ENCODE measurements at regions not wholly inside any gene's neighbourhood (a gene's known extent, or its start where the extent isn't known, plus 50 kb on each side); places are given as distances from the start of the nearest gene placed in this dataset.

GRCh38 chr12:13707829-13708228, 273.6 kb downstream of the GRIN2B start:
- Histone ChIP-seq H4K91ac (ENCODE audit: low read depth, low read length) (no peak overlapping the region), H3K9me3 (ENCODE audit: insufficient read depth, low read depth, low read length) (no peaks in the 10 kb centered on the region), H2AFZ (ENCODE audit: insufficient read depth, low read length, poor library complexity) (no peak overlapping the region), H3K4ac (ENCODE audit: low read depth, low read length) (no peak overlapping the region), H3K36me3 (ENCODE audit: control insufficient read depth in 1 of 2, insufficient read depth in 2 of 2, low read length in 2 of 2) (no peaks in the 10 kb centered on the region), H3K14ac (ENCODE audit: low read length) (no peak overlapping the region), H3K18ac (ENCODE audit: low read length) (no peak overlapping the region), H3K4me1 (ENCODE audit: control insufficient read depth in 1 of 2, insufficient read depth in 2 of 2, low read length in 2 of 2) (no peaks in the 10 kb centered on the region), H2AK5ac (ENCODE audit: low read length) (no peak overlapping the region), H3K4me3 (ENCODE audit: low read depth, low read length) (no peak overlapping the region), H2BK120ac (ENCODE audit: insufficient read depth, low read length, poor library complexity) (no peak overlapping the region), H3K9ac (ENCODE audit: low read length) (no peak overlapping the region), H3K4me2 (ENCODE audit: low read length) (no peak overlapping the region), H3K79me1 (ENCODE audit: low read length) (no peaks in the 10 kb centered on the region), H4K8ac (ENCODE audit: low read depth, low read length) (no peak overlapping the region), H3K27me3 (ENCODE audit: insufficient read depth, low read length) (no peaks in the 10 kb centered on the region), H2BK12ac (ENCODE audit: low read length) (no peak overlapping the region), H3K23ac (ENCODE audit: low read length) (no peak overlapping the region), H3K79me2 (ENCODE audit: control insufficient read depth, insufficient read depth, low read length, poor library complexity) (no peaks in the 10 kb centered on the region), H3K27ac (ENCODE audit: low read depth, low read length) (no peak overlapping the region), H4K12ac (ENCODE audit: low read depth, low read length) (no peak overlapping the region), H2BK5ac (ENCODE audit: low read depth, low read length, poor library complexity) (no peak overlapping the region)
- DNase-seq = no peak
- no CpG with 5 or more reads among the region's 1 CpG for WGBS (ENCODE audit: extremely low coverage, insufficient coverage, insufficient read length)

- H3K9me3 ChIP-seq (ENCODE audit: insufficient read depth, low read depth, low read length) = no peaks in the 10 kb centered on the region
- H3K36me3 ChIP-seq (ENCODE audit: control insufficient read depth in 1 of 2, insufficient read depth in 2 of 2, low read length in 2 of 2) = no peaks in the 10 kb centered on the region
- H3K79me1 ChIP-seq (ENCODE audit: low read length) = no peaks in the 10 kb centered on the region
- no CpG with 5 or more reads among the region's 5 CpGs for WGBS (ENCODE audit: extremely low coverage, insufficient coverage, insufficient read length)
- H2BK5ac ChIP-seq (ENCODE audit: low read depth, low read length, poor library complexity) = no peak overlapping the region
- H2BK12ac ChIP-seq (ENCODE audit: low read length) = no peak overlapping the region
- no peaks in the 10 kb centered on the region for H3K79me2 ChIP-seq (ENCODE audit: control insufficient read depth, insufficient read depth, low read length, poor library complexity)
- H2BK120ac ChIP-seq (ENCODE audit: insufficient read depth, low read length, poor library complexity) = no peak overlapping the region
- H4K91ac ChIP-seq (ENCODE audit: low read depth, low read length) = no peak overlapping the region
- H3K4me2 ChIP-seq (ENCODE audit: low read length) = no peak overlapping the region
- no peak overlapping the region for H2AFZ ChIP-seq (ENCODE audit: insufficient read depth, low read length, poor library complexity)
- no peak overlapping the region for H2AK5ac ChIP-seq (ENCODE audit: low read length)
- H3K27me3 ChIP-seq (ENCODE audit: insufficient read depth, low read length) = no peaks in the 10 kb centered on the region
- no peaks in the 10 kb centered on the region for H3K4me1 ChIP-seq (ENCODE audit: control insufficient read depth in 1 of 2, insufficient read depth in 2 of 2, low read length in 2 of 2)
- H3K4me3 ChIP-seq (ENCODE audit: low read depth, low read length) = no peak overlapping the region
- no peak overlapping the region for H3K18ac ChIP-seq (ENCODE audit: low read length)
- H4K8ac ChIP-seq (ENCODE audit: low read depth, low read length) = no peak overlapping the region
- H4K12ac ChIP-seq (ENCODE audit: low read depth, low read length) = no peak overlapping the region
- H3K9ac ChIP-seq (ENCODE audit: low read length) = no peak overlapping the region
- H3K27ac ChIP-seq (ENCODE audit: low read depth, low read length) = no peak overlapping the region
- no peak for DNase-seq
- no peak overlapping the region for H3K14ac ChIP-seq (ENCODE audit: low read length)
- H3K23ac ChIP-seq (ENCODE audit: low read length) = no peak overlapping the region
- no peak overlapping the region for H3K4ac ChIP-seq (ENCODE audit: low read depth, low read length)
These were observed 279.0 kb downstream of the GRIN2B start for GRCh38 chr12:13702381-13702780.

- Histone ChIP-seq H3K27ac (ENCODE audit: low read depth, low read length) (no peak overlapping the region), H3K4me1 (ENCODE audit: control insufficient read depth in 1 of 2, insufficient read depth in 2 of 2, low read length in 2 of 2) (no peaks in the 10 kb centered on the region), H4K91ac (ENCODE audit: low read depth, low read length) (no peak overlapping the region), H3K27me3 (ENCODE audit: insufficient read depth, low read length) (no peaks in the 10 kb centered on the region), H3K4me3 (ENCODE audit: low read depth, low read length) (no peak overlapping the region), H3K14ac (ENCODE audit: low read length) (no peak overlapping the region), H3K79me1 (ENCODE audit: low read length) (no peaks in the 10 kb centered on the region), H2BK5ac (ENCODE audit: low read depth, low read length, poor library complexity) (no peak overlapping the region), H3K36me3 (ENCODE audit: control insufficient read depth in 1 of 2, insufficient read depth in 2 of 2, low read length in 2 of 2) (no peaks in the 10 kb centered on the region), H3K9me3 (ENCODE audit: insufficient read depth, low read depth, low read length) (no peaks in the 10 kb centered on the region), H2BK120ac (ENCODE audit: insufficient read depth, low read length, poor library complexity) (no peak overlapping the region), H2AFZ (ENCODE audit: insufficient read depth, low read length, poor library complexity) (no peak overlapping the region), H3K4ac (ENCODE audit: low read depth, low read length) (no peak overlapping the region), H2AK5ac (ENCODE audit: low read length) (no peak overlapping the region), H3K4me2 (ENCODE audit: low read length) (no peak overlapping the region), H3K79me2 (ENCODE audit: control insufficient read depth, insufficient read depth, low read length, poor library complexity) (no peaks in the 10 kb centered on the region), H3K9ac (ENCODE audit: low read length) (no peak overlapping the region), H4K8ac (ENCODE audit: low read depth, low read length) (no peak overlapping the region), H3K18ac (ENCODE audit: low read length) (no peak overlapping the region), H2BK12ac (ENCODE audit: low read length) (no peak overlapping the region), H3K23ac (ENCODE audit: low read length) (no peak overlapping the region), H4K12ac (ENCODE audit: low read depth, low read length) (no peak overlapping the region)
- DNase-seq = no peak
These were observed 279.9 kb downstream of the GRIN2B start for GRCh38 chr12:13701502-13701901.

- no peak overlapping the region for H2BK5ac ChIP-seq (ENCODE audit: low read depth, low read length, poor library complexity)
- no peak overlapping the region for H3K23ac ChIP-seq (ENCODE audit: low read length)
- H3K9me3 ChIP-seq (ENCODE audit: insufficient read depth, low read depth, low read length) = no peaks in the 10 kb centered on the region
- H3K4ac ChIP-seq (ENCODE audit: low read depth, low read length) = no peak overlapping the region
- H4K91ac ChIP-seq (ENCODE audit: low read depth, low read length) = no peak overlapping the region
- H3K79me1 ChIP-seq (ENCODE audit: low read length) = no peaks in the 10 kb centered on the region
- no peak overlapping the region for H3K27ac ChIP-seq (ENCODE audit: low read depth, low read length)
- H3K9ac ChIP-seq (ENCODE audit: low read length) = no peak overlapping the region
- no peaks in the 10 kb centered on the region for H3K4me1 ChIP-seq (ENCODE audit: control insufficient read depth in 1 of 2, insufficient read depth in 2 of 2, low read length in 2 of 2)
- no peak overlapping the region for H3K18ac ChIP-seq (ENCODE audit: low read length)
- H3K79me2 ChIP-seq (ENCODE audit: control insufficient read depth, insufficient read depth, low read length, poor library complexity) = no peaks in the 10 kb centered on the region
- no peak overlapping the region for H3K4me3 ChIP-seq (ENCODE audit: low read depth, low read length)
- no peak overlapping the region for H4K12ac ChIP-seq (ENCODE audit: low read depth, low read length)
- H2AFZ ChIP-seq (ENCODE audit: insufficient read depth, low read length, poor library complexity) = no peak overlapping the region
- H3K14ac ChIP-seq (ENCODE audit: low read length) = no peak overlapping the region
- no peak overlapping the region for H2BK120ac ChIP-seq (ENCODE audit: insufficient read depth, low read length, poor library complexity)
- WGBS (ENCODE audit: extremely low coverage, insufficient coverage, insufficient read length) = no CpG with 5 or more reads among the region's 11 CpGs
- no peak overlapping the region for H2BK12ac ChIP-seq (ENCODE audit: low read length)
- H3K36me3 ChIP-seq (ENCODE audit: control insufficient read depth in 1 of 2, insufficient read depth in 2 of 2, low read length in 2 of 2) = no peaks in the 10 kb centered on the region
- H2AK5ac ChIP-seq (ENCODE audit: low read length) = no peak overlapping the region
- no peak overlapping the region for H3K4me2 ChIP-seq (ENCODE audit: low read length)
- no peak overlapping the region for H4K8ac ChIP-seq (ENCODE audit: low read depth, low read length)
- DNase-seq = no peak
- no peaks in the 10 kb centered on the region for H3K27me3 ChIP-seq (ENCODE audit: insufficient read depth, low read length)
These were observed 283.4 kb downstream of the GRIN2B start for GRCh38 chr12:13697973-13698372.

- Histone ChIP-seq H2AK5ac (ENCODE audit: low read length) (no peak overlapping the region), H3K27me3 (ENCODE audit: insufficient read depth, low read length) (no peaks in the 10 kb centered on the region), H2BK5ac (ENCODE audit: low read depth, low read length, poor library complexity) (no peak overlapping the region), H3K4ac (ENCODE audit: low read depth, low read length) (no peak overlapping the region), H3K4me1 (ENCODE audit: control insufficient read depth in 1 of 2, insufficient read depth in 2 of 2, low read length in 2 of 2) (no peaks in the 10 kb centered on the region), H3K14ac (ENCODE audit: low read length) (no peak overlapping the region), H3K36me3 (ENCODE audit: control insufficient read depth in 1 of 2, insufficient read depth in 2 of 2, low read length in 2 of 2) (no peaks in the 10 kb centered on the region), H3K9ac (ENCODE audit: low read length) (no peak overlapping the region), H2BK120ac (ENCODE audit: insufficient read depth, low read length, poor library complexity) (no peak overlapping the region), H3K27ac (ENCODE audit: low read depth, low read length) (no peak overlapping the region), H3K79me1 (ENCODE audit: low read length) (no peaks in the 10 kb centered on the region), H3K23ac (ENCODE audit: low read length) (no peak overlapping the region), H3K4me3 (ENCODE audit: low read depth, low read length) (no peak overlapping the region), H2AFZ (ENCODE audit: insufficient read depth, low read length, poor library complexity) (no peak overlapping the region), H3K9me3 (ENCODE audit: insufficient read depth, low read depth, low read length) (no peaks in the 10 kb centered on the region), H2BK12ac (ENCODE audit: low read length) (no peak overlapping the region), H4K8ac (ENCODE audit: low read depth, low read length) (no peak overlapping the region), H4K91ac (ENCODE audit: low read depth, low read length) (no peak overlapping the region), H4K12ac (ENCODE audit: low read depth, low read length) (no peak overlapping the region), H3K79me2 (ENCODE audit: control insufficient read depth, insufficient read depth, low read length, poor library complexity) (no peaks in the 10 kb centered on the region), H3K4me2 (ENCODE audit: low read length) (no peak overlapping the region), H3K18ac (ENCODE audit: low read length) (no peak overlapping the region)
- no CpG with 5 or more reads among the region's 2 CpGs for WGBS (ENCODE audit: extremely low coverage, insufficient coverage, insufficient read length)
- DNase-seq = no peak
These were observed 285.6 kb downstream of the GRIN2B start for GRCh38 chr12:13695781-13696180.
